HepG2 (cell line): ENCODE measurements at regions not wholly inside any gene's neighbourhood (a gene's known extent, or its start where the extent isn't known, plus 50 kb on each side); places are given as distances from the start of the nearest gene placed in this dataset.

Experiments used
- ATAC-seq: fragments of 200-7000 bp; cut with Tn5 transposase; 3 replicates; pipeline ENCODE4 v1.9.1; 2020; ENCODE audit warnings: mild to moderate bottlenecking, moderate library complexity
- BruUV-seq: library from RNA; stranded (reverse); fragments of 400-500 nt; replicated peaks from 2 replicates; lab custom pipeline; 2021; lab: Mats Ljungman, UMichigan
- CTCF ChIA-PET: fragments of 300-600 bp; formaldehyde crosslinking; extraction: SDS; loops from one replicate; lab custom pipeline; 2021; ENCODE audit warnings: low total read pairs, inconsistent platforms, low intra/inter-chr PET ratio; lab: Yijun Ruan, JAX
- POLR2A ChIA-PET: fragments of 350-600 bp; sonication (Branson Sonifier 250); formaldehyde crosslinking; loops from one replicate; lab custom pipeline; 2020; ENCODE audit warnings: antibody characterized with exemption, inconsistent platforms; lab: Yijun Ruan, JAX
- DNase-seq: peaks from one replicate; pipeline ENCODE4 v3.0.0-alpha.2; 2015; ENCODE audit warnings: low spot score
- FAIRE-seq: peaks from 3 replicates; lab custom pipeline; 2011; peaks lifted over from hg19 to GRCh38; lab: Jason Lieb, UNC
- H2AFZ ChIP-seq: one replicate; pipeline ENCODE4 v1.6.1; 2011; ENCODE audit warnings: low read length, inconsistent platforms
- H3K27ac ChIP-seq: fragments of 300-600 bp; 3 replicates; pipeline ENCODE4 v1.8.0; 2011; ENCODE audit warnings: mixed run types, mild to moderate bottlenecking, mixed read lengths, low read length, inconsistent platforms; ENCODE audit not compliant: insufficient read depth; ENCODE audit errors: extremely low read length
- H3K27me3 ChIP-seq, 2 experiments: fragments of 200-600 bp in 1 of 2; 2 replicates in 1 of 2; 3 replicates in 1 of 2; pipeline versions ENCODE4 v1.6.0 to v1.8.0; 2011; ENCODE audit warnings: low read length in 2 of 2, mild to moderate bottlenecking in 2 of 2, moderate library complexity in 2 of 2, inconsistent platforms in 1 of 2; ENCODE audit not compliant: insufficient read depth in 2 of 2, control insufficient read depth in 1 of 2
- H3K36me3 ChIP-seq, 2 experiments: fragments of 200-600 bp in 1 of 2; replicated peaks in 1 of 2; 2 replicates in 1 of 2; 3 replicates in 1 of 2; pipeline versions ENCODE4 v1.5.1 to v1.8.0; 2011; ENCODE audit warnings: low read length in 2 of 2, inconsistent platforms in 1 of 2; ENCODE audit not compliant: insufficient read depth in 2 of 2, control insufficient read depth in 1 of 2
- H3K4me1 ChIP-seq: 2 replicates; pipeline ENCODE4 v1.5.1; 2012; ENCODE audit warnings: low read length, inconsistent platforms; ENCODE audit not compliant: insufficient read depth
- H3K4me2 ChIP-seq: 2 replicates; pipeline ENCODE4 v1.6.0; 2011; ENCODE audit warnings: low read depth, low read length, inconsistent platforms
- H3K4me3 ChIP-seq, 3 experiments: fragments of 200-600 bp in 1 of 3; sonication (generic), shearing (Covaris generic) in 1 of 3; replicated peaks in 1 of 3; 2 replicates each; pipeline ENCODE4 v1.5.1; 2011 to 2016; ENCODE audit warnings: low read length in 3 of 3, inconsistent platforms in 2 of 3, low read depth in 2 of 3, mild to moderate bottlenecking in 2 of 3, control low read depth in 1 of 3, mixed read lengths in 1 of 3; ENCODE audit not compliant: insufficient read depth in 1 of 3
- H3K79me2 ChIP-seq: one replicate; pipeline ENCODE4 v1.6.1; 2011; ENCODE audit warnings: low read length, inconsistent platforms; ENCODE audit not compliant: insufficient read depth
- H3K9ac ChIP-seq: 2 replicates; pipeline ENCODE4 v1.6.0; 2011; ENCODE audit warnings: mild to moderate bottlenecking, low read depth, low read length, inconsistent platforms; ENCODE audit not compliant: insufficient read depth
- H3K9me3 ChIP-seq: 2 replicates; pipeline ENCODE4 v1.5.1; 2012; ENCODE audit warnings: mild to moderate bottlenecking, low read length
- H4K20me1 ChIP-seq: 2 replicates; pipeline ENCODE4 v1.6.0; 2011; ENCODE audit warnings: inconsistent platforms, mild to moderate bottlenecking, low read length, moderate library complexity; ENCODE audit not compliant: insufficient read depth
- ATF7 ChIP-seq, 2 experiments: fragments of 450-650 bp in 1 of 2; sonication (generic) in 1 of 2; formaldehyde crosslinking in 1 of 2; IDR thresholded peaks; 2 replicates each; pipeline versions ENCODE4 v1.4.0 to v1.6.1; 2016 to 2020; ENCODE audit warnings: antibody characterized with exemption in 1 of 2, mild to moderate bottlenecking in 1 of 2, missing genetic modification reagents in 1 of 2
- FOXO4 ChIP-seq: sonication (generic); formaldehyde crosslinking; conservative IDR thresholded peaks from 2 replicates; pipeline ENCODE4 v1.8.1; 2023; ENCODE audit warnings: missing genetic modification reagents
- KDM3A ChIP-seq: IDR thresholded peaks from 2 replicates; pipeline ENCODE4 v1.6.1; 2018; ENCODE audit warnings: low read depth, missing compliant biosample characterization
- MTF2 ChIP-seq: sonication (generic); formaldehyde crosslinking; IDR thresholded peaks from 2 replicates; pipeline ENCODE4 v1.5.0; 2020; ENCODE audit warnings: missing genetic modification reagents, borderline replicate concordance
- NFIC ChIP-seq: IDR thresholded peaks from 2 replicates; pipeline ENCODE4 v1.6.1; 2012; ENCODE audit warnings: mild to moderate bottlenecking, low read length, inconsistent platforms
- NR2F6 ChIP-seq, 2 experiments: IDR thresholded peaks; 2 replicates each; pipeline ENCODE4 v1.6.1; 2016; ENCODE audit warnings: antibody characterized with exemption in 1 of 2, mild to moderate bottlenecking in 1 of 2
- ZNF101 ChIP-seq: sonication (generic); formaldehyde crosslinking; IDR thresholded peaks from 2 replicates; pipeline ENCODE4 v1.4.0; 2020; ENCODE audit warnings: mild to moderate bottlenecking, low read depth, missing genetic modification reagents, borderline replicate concordance
- ZNF160 ChIP-seq: sonication (generic); formaldehyde crosslinking; IDR thresholded peaks from 2 replicates; pipeline ENCODE4 v1.8.0; 2022; ENCODE audit warnings: mild to moderate bottlenecking, inconsistent platforms, missing genetic modification reagents
- ZNF264 ChIP-seq: sonication (generic); formaldehyde crosslinking; IDR thresholded peaks from 2 replicates; pipeline ENCODE4 v1.4.0; 2020; ENCODE audit warnings: missing genetic modification reagents
- ZNF382 ChIP-seq: sonication (generic); formaldehyde crosslinking; IDR thresholded peaks from 2 replicates; pipeline ENCODE4 v1.5.0; 2020; ENCODE audit warnings: missing genetic modification reagents, mild to moderate bottlenecking, borderline replicate concordance
- WGBS: methylation state at CpG from one replicate; pipeline ENCODE4 v1.1.6; 2017; ENCODE audit warnings: low lambda C conversion rate; 5-methylcytosine and 5-hydroxymethylcytosine counted together
- in situ Hi-C: cut with HindIII; loops from 2 replicates; pipeline ENCODE4 v1.10.0; 2017; ENCODE audit warnings: low pct_unique_long_range_greater_than_20kb; ENCODE audit not compliant: extremely low pct_ligation_motif_present
- intact Hi-C: fragments of 100-400 bp; cut with micrococcal nuclease; formaldehyde crosslinking; loops from one replicate; pipeline ENCODE4 v1.10.0; 2022; ENCODE audit not compliant: unreplicated experiment
- TF ChIP-seq, protein P1 (sequence below): IDR thresholded peaks from 2 replicates; pipeline ENCODE4 v1.6.1; 2012; ENCODE audit warnings: low read length, improper control_type of control experiment
- TF ChIP-seq, protein P2 (sequence below): sonication (generic); formaldehyde crosslinking; IDR thresholded peaks from 2 replicates; pipeline ENCODE4 v1.8.0; 2022; ENCODE audit warnings: missing genetic modification reagents, mild to moderate bottlenecking, inconsistent platforms, borderline replicate concordance

DNA sequence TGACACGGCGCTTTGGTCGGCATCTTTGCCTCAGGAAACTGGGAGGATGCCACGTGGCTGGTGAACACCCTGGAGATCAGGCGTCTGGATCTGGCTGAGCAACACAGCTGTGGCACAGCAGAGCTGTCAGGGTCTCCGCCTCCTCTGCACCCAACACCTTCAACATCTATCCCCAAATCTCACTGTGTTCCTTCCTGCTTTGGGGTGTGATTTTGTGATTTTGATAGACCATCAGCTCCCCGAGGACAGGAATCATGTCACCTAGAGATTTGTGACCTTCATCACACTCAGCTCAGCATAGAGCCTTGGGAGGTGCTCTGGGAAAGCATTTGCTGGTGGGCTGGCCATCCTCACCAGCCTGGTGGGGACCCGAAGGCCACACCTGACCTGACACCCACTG is 203.7 kb upstream of the FOXQ1 start:
- Histone ChIP-seq H2AFZ (no peak overlapping the region), H3K4me3 (no peak overlapping the region), H3K9me3 (no peaks in the 10 kb centered on the region), H3K27me3 (no peaks in the 10 kb centered on the region), H3K36me3 (no peaks in the 10 kb centered on the region), H4K20me1 (no peaks in the 10 kb centered on the region), H3K4me1 (no peaks in the 10 kb centered on the region), H3K9ac (no peak overlapping the region), H3K79me2 (no peaks in the 10 kb centered on the region), H3K4me2 (no peak overlapping the region), H3K27ac (no peak overlapping the region)
- POLR2A ChIA-PET, result interaction anchor here (3.1 kb wide), 1 partner anchor 203 kb away, joined by 10 read pairs; the partner anchor contains the start of gene FOXQ1
- ATAC-seq (no peak), FAIRE-seq (no peak), DNase-seq (no peak)
- CTCF ChIA-PET, result no interaction called here
- intact Hi-C loops (no loop called here), in situ Hi-C loops (no loop called here)
- BruUV-seq, result no TSS peak
- WGBS, result 91% methylated on average over 8 of the region's 8 CpGs
- TF ChIP-seq ZNF160 (CRISPR knock-in tag) (no peak), ATF7 (IDR thresholded peaks at IDR 0.05) (no peak), ATF7 (CRISPR knock-in tag; IDR thresholded peaks at IDR 0.05) (0 out of 2 replicates have a peak, but pooled peaks have one; percentile 25)

DNA sequence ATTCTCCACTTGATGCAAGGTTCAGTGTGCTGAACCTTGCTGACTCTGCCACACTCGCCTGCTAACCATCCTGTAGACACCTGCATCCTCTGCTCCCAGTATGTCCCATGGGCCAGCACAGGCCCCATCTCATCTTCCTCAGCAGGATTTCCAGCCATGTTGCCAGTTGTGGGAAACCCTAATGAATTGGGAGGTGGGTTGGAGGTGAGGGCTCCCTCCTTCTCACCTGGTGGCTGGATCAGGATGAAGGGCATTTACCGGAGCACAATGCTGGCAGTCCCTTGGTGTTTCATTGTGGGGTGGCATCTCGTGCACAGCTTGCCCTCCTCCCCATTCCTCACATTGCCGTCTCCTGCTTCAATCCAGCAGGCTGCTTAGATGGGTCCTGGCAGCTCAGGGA is 204.3 kb upstream of the FOXQ1 start:
- 95% methylated on average over 4 of the region's 4 CpGs for WGBS
- Histone ChIP-seq H3K79me2 (no peaks in the 10 kb centered on the region), H4K20me1 (no peaks in the 10 kb centered on the region), H3K27me3 (no peaks in the 10 kb centered on the region), H3K4me2 (no peak overlapping the region), H2AFZ (no peak overlapping the region), H3K4me1 (peaks cover 3% of the 10 kb centered on the region), H3K9me3 (no peaks in the 10 kb centered on the region), H3K36me3 (no peaks in the 10 kb centered on the region), H3K4me3 (no peak overlapping the region), H3K27ac (no peak overlapping the region), H3K9ac (no peak overlapping the region)
- no TSS peak for BruUV-seq
- DNase-seq, result no peak
- ATAC-seq, result no peak
- POLR2A ChIA-PET, result no interaction called here
- CTCF ChIA-PET, result no interaction called here
- FAIRE-seq, result no peak
- in situ Hi-C loops (no loop called here), intact Hi-C loops (no loop called here)
- TF ChIP-seq ZNF382 (CRISPR knock-in tag) (no peak), FOXO4 (CRISPR knock-in tag) (no peak), ZNF264 (CRISPR knock-in tag) (no peak), NR2F6 (IDR thresholded peaks at IDR 0.05) (no peak), NR2F6 (CRISPR knock-in tag; IDR thresholded peaks at IDR 0.05) (no peak), MTF2 (CRISPR knock-in tag) (no peak), ZNF101 (CRISPR knock-in tag) (no peak), KDM3A (no peak), NFIC (no peak)
- TF ChIP-seq, protein P1, sequence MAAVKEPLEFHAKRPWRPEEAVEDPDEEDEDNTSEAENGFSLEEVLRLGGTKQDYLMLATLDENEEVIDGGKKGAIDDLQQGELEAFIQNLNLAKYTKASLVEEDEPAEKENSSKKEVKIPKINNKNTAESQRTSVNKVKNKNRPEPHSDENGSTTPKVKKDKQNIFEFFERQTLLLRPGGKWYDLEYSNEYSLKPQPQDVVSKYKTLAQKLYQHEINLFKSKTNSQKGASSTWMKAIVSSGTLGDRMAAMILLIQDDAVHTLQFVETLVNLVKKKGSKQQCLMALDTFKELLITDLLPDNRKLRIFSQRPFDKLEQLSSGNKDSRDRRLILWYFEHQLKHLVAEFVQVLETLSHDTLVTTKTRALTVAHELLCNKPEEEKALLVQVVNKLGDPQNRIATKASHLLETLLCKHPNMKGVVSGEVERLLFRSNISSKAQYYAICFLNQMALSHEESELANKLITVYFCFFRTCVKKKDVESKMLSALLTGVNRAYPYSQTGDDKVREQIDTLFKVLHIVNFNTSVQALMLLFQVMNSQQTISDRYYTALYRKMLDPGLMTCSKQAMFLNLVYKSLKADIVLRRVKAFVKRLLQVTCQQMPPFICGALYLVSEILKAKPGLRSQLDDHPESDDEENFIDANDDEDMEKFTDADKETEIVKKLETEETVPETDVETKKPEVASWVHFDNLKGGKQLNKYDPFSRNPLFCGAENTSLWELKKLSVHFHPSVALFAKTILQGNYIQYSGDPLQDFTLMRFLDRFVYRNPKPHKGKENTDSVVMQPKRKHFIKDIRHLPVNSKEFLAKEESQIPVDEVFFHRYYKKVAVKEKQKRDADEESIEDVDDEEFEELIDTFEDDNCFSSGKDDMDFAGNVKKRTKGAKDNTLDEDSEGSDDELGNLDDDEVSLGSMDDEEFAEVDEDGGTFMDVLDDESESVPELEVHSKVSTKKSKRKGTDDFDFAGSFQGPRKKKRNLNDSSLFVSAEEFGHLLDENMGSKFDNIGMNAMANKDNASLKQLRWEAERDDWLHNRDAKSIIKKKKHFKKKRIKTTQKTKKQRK, result no peak
- TF ChIP-seq, protein P2, sequence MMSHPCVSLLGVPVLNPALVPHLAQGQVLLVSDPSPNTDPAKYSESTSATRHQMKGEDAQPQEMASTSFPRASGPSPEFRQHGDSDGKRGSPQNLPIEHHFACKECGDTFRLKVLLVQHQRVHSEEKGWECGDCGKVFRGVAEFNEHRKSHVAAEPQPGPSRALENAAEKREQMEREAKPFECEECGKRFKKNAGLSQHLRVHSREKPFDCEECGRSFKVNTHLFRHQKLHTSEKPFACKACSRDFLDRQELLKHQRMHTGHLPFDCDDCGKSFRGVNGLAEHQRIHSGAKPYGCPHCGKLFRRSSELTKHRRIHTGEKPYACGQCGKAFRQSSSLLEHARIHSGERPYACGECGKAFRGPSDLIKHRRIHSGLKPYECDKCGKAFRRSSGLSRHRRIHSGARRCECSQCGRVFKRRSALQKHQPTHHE (CRISPR knock-in tag), result no peak
